ENCODE measurements at regions not wholly inside any gene's neighbourhood (a gene's known extent, or its start where the extent isn't known, plus 50 kb on each side); places are given as distances from the start of the nearest gene placed in this dataset.

DNA sequence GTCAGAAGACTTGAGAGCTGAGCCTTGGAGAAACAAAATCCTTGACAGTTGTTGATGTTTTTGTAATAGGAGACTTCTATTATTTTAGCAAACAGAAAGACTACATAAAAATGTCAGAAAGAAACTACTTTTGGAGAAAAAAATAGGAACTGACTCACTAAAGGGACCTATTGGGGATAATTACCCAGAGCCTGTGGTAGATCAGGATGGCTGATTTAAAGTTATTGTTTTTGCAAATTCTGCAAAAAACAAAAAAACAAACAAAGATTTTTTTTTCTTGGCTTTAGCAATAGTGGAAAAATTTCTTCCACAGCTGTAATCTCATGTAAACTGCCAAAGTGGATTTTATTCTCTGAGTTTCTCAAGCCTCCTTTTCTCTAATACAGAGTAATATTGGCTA is 101.5 kb upstream of the SATB1 start:
- TF ChIP-seq EZH2phosphoT487 (IDR thresholded peaks at IDR 0.05; ENCODE audit: insufficient read depth, low read depth), result no peak
- no peak for TF ChIP-seq EZH2 (IDR thresholded peaks at IDR 0.05; ENCODE audit: insufficient read depth, poor library complexity, severe bottlenecking)

Measured in GM23248 (cell line).